IMR-90 (cell line): ENCODE measurements at regions not wholly inside any gene's neighbourhood (a gene's known extent, or its start where the extent isn't known, plus 50 kb on each side); places are given as distances from the start of the nearest gene placed in this dataset.

Source experiments
- ATAC-seq: fragments of 200-7000 bp; cut with Tn5 transposase; 2 replicates; pipeline ENCODE4 v1.9.1; 2020; ENCODE audit warnings: low read depth, mild to moderate bottlenecking, moderate library complexity
- BruUV-seq: library from RNA; stranded (reverse); fragments of 400-500 nt; replicated peaks from 2 replicates; lab custom pipeline; 2021; lab: Mats Ljungman, UMichigan
- CTCF ChIA-PET: fragments of 300-600 bp; formaldehyde crosslinking; extraction: SDS; loops from one replicate; lab custom pipeline; 2021; ENCODE audit warnings: antibody characterized with exemption; lab: Yijun Ruan, JAX
- POLR2A ChIA-PET: fragments of 300-600 bp; sonication (Branson Sonifier 250); formaldehyde crosslinking; loops from one replicate; lab custom pipeline; 2022; ENCODE audit warnings: antibody characterized with exemption; ENCODE audit not compliant: unreplicated experiment; lab: Charles Lee
- DNase-seq: peaks from one replicate; pipeline ENCODE4 v3.0.0; 2013
- H2AFZ ChIP-seq: replicated peaks from 2 replicates; pipeline ENCODE3; 2013; ENCODE audit warnings: low read length, mild to moderate bottlenecking; ENCODE audit not compliant: poor library complexity
- H2AK5ac ChIP-seq: 2 replicates; pipeline ENCODE4 v1.6.1; 2013; ENCODE audit warnings: low read depth, low read length, inconsistent platforms
- H2AK9ac ChIP-seq: replicated peaks from 2 replicates; pipeline ENCODE3; 2013; ENCODE audit warnings: mild to moderate bottlenecking, low read depth, low read length, moderate library complexity; ENCODE audit not compliant: poor library complexity
- H2BK120ac ChIP-seq: 2 replicates; pipeline ENCODE4 v1.6.1; 2013; ENCODE audit warnings: low read depth, low read length, inconsistent platforms
- H2BK15ac ChIP-seq: 3 replicates; pipeline ENCODE4 v1.6.1; 2013; ENCODE audit warnings: low read depth, low read length, inconsistent platforms
- H2BK20ac ChIP-seq: 2 replicates; pipeline ENCODE4 v1.6.1; 2013; ENCODE audit warnings: low read depth, mild to moderate bottlenecking, inconsistent platforms, low read length, moderate library complexity
- H2BK5ac ChIP-seq: 2 replicates; pipeline ENCODE4 v1.6.1; 2013; ENCODE audit warnings: mild to moderate bottlenecking, low read depth, low read length, inconsistent platforms; ENCODE audit not compliant: poor library complexity, severe bottlenecking
- H3K14ac ChIP-seq: replicated peaks from 2 replicates; pipeline ENCODE4 v1.6.1; 2013; ENCODE audit warnings: low read depth, low read length, inconsistent platforms
- H3K18ac ChIP-seq: 2 replicates; pipeline ENCODE4 v1.6.1; 2013; ENCODE audit warnings: low read depth, low read length, control low read depth
- H3K23ac ChIP-seq: 2 replicates; pipeline ENCODE4 v1.6.1; 2013; ENCODE audit warnings: low read depth, low read length, inconsistent platforms
- H3K27ac ChIP-seq: 2 replicates; pipeline ENCODE4 v1.5.1; 2013; ENCODE audit warnings: mild to moderate bottlenecking, control low read depth, low read length; ENCODE audit not compliant: insufficient read depth
- H3K27me3 ChIP-seq: 2 replicates; pipeline ENCODE4 v1.6.1; 2013; ENCODE audit warnings: low read length; ENCODE audit not compliant: control insufficient read depth, insufficient read depth
- H3K36me3 ChIP-seq: 2 replicates; pipeline ENCODE4 v1.6.1; 2013; ENCODE audit warnings: low read length, mixed read lengths; ENCODE audit not compliant: control insufficient read depth, insufficient read depth
- H3K4ac ChIP-seq: 2 replicates; pipeline ENCODE4 v1.6.1; 2013; ENCODE audit warnings: low read depth, low read length, inconsistent platforms
- H3K4me1 ChIP-seq: 2 replicates; pipeline ENCODE4 v1.6.1; 2013; ENCODE audit warnings: low read length, mixed read lengths; ENCODE audit not compliant: control insufficient read depth, insufficient read depth
- H3K4me2 ChIP-seq: 2 replicates; pipeline ENCODE4 v1.6.1; 2013; ENCODE audit warnings: low read depth, mild to moderate bottlenecking, control low read depth, low read length, moderate library complexity
- H3K4me3 ChIP-seq: 2 replicates; pipeline ENCODE4 v1.5.1; 2013; ENCODE audit warnings: low read depth, mild to moderate bottlenecking, control low read depth, low read length, moderate library complexity; ENCODE audit not compliant: insufficient read depth
- H3K56ac ChIP-seq: 2 replicates; pipeline ENCODE4 v1.6.1; 2013; ENCODE audit warnings: low read length, inconsistent platforms; ENCODE audit not compliant: insufficient read depth; ENCODE audit errors: extremely low read depth
- H3K79me1 ChIP-seq, 2 experiments: 2 replicates each; pipeline ENCODE4 v1.6.1; 2013; ENCODE audit warnings: low read length in 2 of 2, inconsistent platforms in 1 of 2, low read depth in 1 of 2
- H3K9ac ChIP-seq: 2 replicates; pipeline ENCODE4 v1.6.1; 2013; ENCODE audit warnings: low read depth, low read length, control low read depth
- H3K9me1 ChIP-seq: 2 replicates; pipeline ENCODE4 v1.6.1; 2013; ENCODE audit warnings: low read length, inconsistent platforms; ENCODE audit not compliant: insufficient read depth
- H3K9me3 ChIP-seq: 2 replicates; pipeline ENCODE4 v1.6.1; 2013; ENCODE audit warnings: low read length; ENCODE audit not compliant: control insufficient read depth, insufficient read depth
- H4K20me1 ChIP-seq: 2 replicates; pipeline ENCODE4 v1.6.1; 2013; ENCODE audit warnings: low read length, inconsistent platforms; ENCODE audit not compliant: insufficient read depth
- H4K5ac ChIP-seq: 2 replicates; pipeline ENCODE4 v1.6.1; 2013; ENCODE audit warnings: mild to moderate bottlenecking, low read depth, low read length, control low read depth
- H4K8ac ChIP-seq, 2 experiments: 2 replicates each; pipeline ENCODE4 v1.6.1; 2013; ENCODE audit warnings: low read depth in 2 of 2, low read length in 2 of 2, control low read depth in 1 of 2, inconsistent platforms in 1 of 2
- H4K91ac ChIP-seq: 2 replicates; pipeline ENCODE4 v1.6.1; 2013; ENCODE audit warnings: low read depth, low read length, inconsistent platforms; ENCODE audit not compliant: insufficient read depth
- BHLHE40 ChIP-seq: fragments of 150-350 bp; IDR thresholded peaks from 2 replicates; pipeline ENCODE4 v1.6.1; 2016; ENCODE audit warnings: mild to moderate bottlenecking, low read depth, low read length
- CEBPB ChIP-seq: IDR thresholded peaks from 2 replicates; pipeline ENCODE4 v1.6.1; 2012; ENCODE audit warnings: low read depth, low read length, improper control_type of control experiment
- FOS ChIP-seq: fragments of 150-350 bp; IDR thresholded peaks from 2 replicates; pipeline ENCODE4 v1.6.1; 2016; ENCODE audit warnings: low read depth, low read length
- MAFK ChIP-seq: IDR thresholded peaks from 2 replicates; pipeline ENCODE4 v1.6.1; 2012; ENCODE audit warnings: low read depth, low read length, improper control_type of control experiment
- MAZ ChIP-seq: IDR thresholded peaks from 2 replicates; pipeline ENCODE4 v1.6.1; 2012; ENCODE audit warnings: low read depth, mild to moderate bottlenecking, low read length, improper control_type of control experiment, moderate library complexity, borderline replicate concordance
- MXI1 ChIP-seq: IDR thresholded peaks from 2 replicates; pipeline ENCODE4 v1.6.1; 2012; ENCODE audit warnings: low read depth, mild to moderate bottlenecking, low read length, moderate library complexity, borderline replicate concordance
- NFE2L2 ChIP-seq: fragments of 150-350 bp; IDR thresholded peaks from 2 replicates; pipeline ENCODE4 v1.6.1; 2016; ENCODE audit warnings: low read depth, mild to moderate bottlenecking, low read length
- RAD21 ChIP-seq: IDR thresholded peaks from 2 replicates; pipeline ENCODE4 v1.6.1; 2012; ENCODE audit warnings: low read length, improper control_type of control experiment
- RCOR1 ChIP-seq: IDR thresholded peaks from 2 replicates; pipeline ENCODE4 v1.6.1; 2012; ENCODE audit warnings: mild to moderate bottlenecking, low read length, improper control_type of control experiment; ENCODE audit not compliant: insufficient replicate concordance
- RFX5 ChIP-seq: IDR thresholded peaks from 2 replicates; pipeline ENCODE4 v1.8.0; 2012; ENCODE audit warnings: low read depth, mild to moderate bottlenecking, low read length, moderate library complexity
- SMC3 ChIP-seq: fragments of 150-350 bp; IDR thresholded peaks from 2 replicates; pipeline ENCODE4 v1.6.1; 2016; ENCODE audit warnings: low read depth, mild to moderate bottlenecking, antibody characterized with exemption, low read length, moderate library complexity
- WGBS, 2 experiments: methylation state at CpG; one replicate each; pipeline versions ENCODE4 v1.1.5 to v1.1.7; 2013; ENCODE audit warnings: missing lambda C conversion rate in 2 of 2; ENCODE audit not compliant: insufficient read length in 1 of 2; ENCODE audit errors: extremely low coverage in 2 of 2; 5-methylcytosine and 5-hydroxymethylcytosine counted together
- dilution Hi-C: fragments of 300-500 bp; cut with HindIII; formaldehyde crosslinking; loops from one replicate; pipeline ENCODE4 v1.14.3; 2018; ENCODE audit warnings: low sequenced_read_pairs; ENCODE audit not compliant: unreplicated experiment
- in situ Hi-C: fragments of 300-500 bp; cut with MboI; formaldehyde crosslinking; loops from 3 replicates; pipeline ENCODE4 v1.14.3; 2019; ENCODE audit warnings: low sequenced_read_pairs, inconsistent platforms, mixed read lengths
- intact Hi-C: fragments of 100-400 bp; cut with micrococcal nuclease; formaldehyde crosslinking; loops from 2 replicates; pipeline ENCODE4 v1.10.0; 2022
- TF ChIP-seq, protein P1 (sequence below): conservative IDR thresholded peaks from 2 replicates; pipeline ENCODE4 v1.5.1; 2012; ENCODE audit warnings: mild to moderate bottlenecking, low read depth, low read length, improper control_type of control experiment
- TF ChIP-seq, protein P2 (sequence below): fragments of 150-350 bp; IDR thresholded peaks from 2 replicates; pipeline ENCODE4 v1.6.1; 2017; ENCODE audit warnings: mild to moderate bottlenecking, antibody characterized with exemption, low read length, low read depth

DNA sequence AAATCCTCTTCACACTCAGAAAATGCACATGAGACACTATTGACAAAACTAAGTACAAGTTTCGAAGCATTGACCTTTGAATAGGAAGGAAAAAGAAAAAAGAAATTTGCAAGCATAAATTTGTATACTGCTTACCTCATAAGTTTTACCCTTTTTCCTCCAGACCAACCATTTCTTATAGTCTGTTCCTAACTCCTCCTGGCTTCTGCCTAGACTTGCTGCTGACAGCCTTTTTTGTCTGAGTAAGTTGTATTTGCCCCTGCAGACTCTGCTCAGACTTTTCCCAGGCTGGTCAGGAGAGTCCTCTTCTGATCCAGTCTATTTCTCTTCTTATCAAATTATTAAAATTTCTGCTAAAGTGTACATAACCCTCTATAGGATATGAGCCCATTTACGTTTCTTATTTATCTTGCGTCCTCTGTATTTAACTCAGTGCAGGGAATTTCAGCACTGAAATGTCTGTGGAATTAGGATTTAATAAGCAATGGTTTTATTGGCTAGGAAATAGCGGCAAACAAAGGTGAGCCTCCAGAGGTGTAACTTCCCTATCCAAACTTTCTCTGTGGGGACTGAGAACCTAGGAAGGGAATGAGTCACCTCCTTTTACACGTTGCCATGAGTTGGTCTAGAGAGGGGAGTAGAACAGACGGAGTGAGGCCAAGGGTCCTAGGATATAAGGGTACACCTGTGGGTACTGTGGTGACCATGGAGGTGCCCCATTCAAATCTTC lies 207.1 kb upstream of the MARCKS start:
- no peak overlapping the region for H3K4me3 ChIP-seq
- H4K91ac ChIP-seq: no peak overlapping the region
- H2BK15ac ChIP-seq: no peak overlapping the region
- H3K36me3 ChIP-seq: no peaks in the 10 kb centered on the region
- in situ Hi-C loops (no loop called here), dilution Hi-C loops (no loop called here), intact Hi-C loops (no loop called here)
- H3K56ac ChIP-seq: no peak overlapping the region
- H2AK9ac ChIP-seq: no peak overlapping the region
- no TSS peak for BruUV-seq
- ChIA-PET CTCF (no interaction called here), POLR2A (no interaction called here)
- H4K20me1 ChIP-seq: peaks cover 4% of the 10 kb centered on the region; the same call in 1 of the 2 replicates
- H2AFZ ChIP-seq: no peak overlapping the region
- no peak overlapping the region for H3K4me2 ChIP-seq
- H3K23ac ChIP-seq: no peak overlapping the region
- ATAC-seq (no peak), DNase-seq (no peak)
- H4K5ac ChIP-seq: no peak overlapping the region
- no peak overlapping the region for H2BK120ac ChIP-seq
- TF ChIP-seq RFX5: no peak
- no peak for TF ChIP-seq SMC3
- TF ChIP-seq RAD21: no peak
- no peak for TF ChIP-seq MAZ
- no peak for TF ChIP-seq MAFK
- TF ChIP-seq, protein P1, sequence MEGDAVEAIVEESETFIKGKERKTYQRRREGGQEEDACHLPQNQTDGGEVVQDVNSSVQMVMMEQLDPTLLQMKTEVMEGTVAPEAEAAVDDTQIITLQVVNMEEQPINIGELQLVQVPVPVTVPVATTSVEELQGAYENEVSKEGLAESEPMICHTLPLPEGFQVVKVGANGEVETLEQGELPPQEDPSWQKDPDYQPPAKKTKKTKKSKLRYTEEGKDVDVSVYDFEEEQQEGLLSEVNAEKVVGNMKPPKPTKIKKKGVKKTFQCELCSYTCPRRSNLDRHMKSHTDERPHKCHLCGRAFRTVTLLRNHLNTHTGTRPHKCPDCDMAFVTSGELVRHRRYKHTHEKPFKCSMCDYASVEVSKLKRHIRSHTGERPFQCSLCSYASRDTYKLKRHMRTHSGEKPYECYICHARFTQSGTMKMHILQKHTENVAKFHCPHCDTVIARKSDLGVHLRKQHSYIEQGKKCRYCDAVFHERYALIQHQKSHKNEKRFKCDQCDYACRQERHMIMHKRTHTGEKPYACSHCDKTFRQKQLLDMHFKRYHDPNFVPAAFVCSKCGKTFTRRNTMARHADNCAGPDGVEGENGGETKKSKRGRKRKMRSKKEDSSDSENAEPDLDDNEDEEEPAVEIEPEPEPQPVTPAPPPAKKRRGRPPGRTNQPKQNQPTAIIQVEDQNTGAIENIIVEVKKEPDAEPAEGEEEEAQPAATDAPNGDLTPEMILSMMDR: no peak
- TF ChIP-seq NFE2L2: no peak
- no peak for TF ChIP-seq BHLHE40
- TF ChIP-seq, protein P2, sequence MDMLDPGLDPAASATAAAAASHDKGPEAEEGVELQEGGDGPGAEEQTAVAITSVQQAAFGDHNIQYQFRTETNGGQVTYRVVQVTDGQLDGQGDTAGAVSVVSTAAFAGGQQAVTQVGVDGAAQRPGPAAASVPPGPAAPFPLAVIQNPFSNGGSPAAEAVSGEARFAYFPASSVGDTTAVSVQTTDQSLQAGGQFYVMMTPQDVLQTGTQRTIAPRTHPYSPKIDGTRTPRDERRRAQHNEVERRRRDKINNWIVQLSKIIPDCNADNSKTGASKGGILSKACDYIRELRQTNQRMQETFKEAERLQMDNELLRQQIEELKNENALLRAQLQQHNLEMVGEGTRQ: no peak
- no peak for TF ChIP-seq FOS
- no peak for TF ChIP-seq CEBPB
- no peak for TF ChIP-seq RCOR1
- no peak for TF ChIP-seq MXI1
- no peaks in the 10 kb centered on the region; the same call in 1 of the 2 replicates for H3K27me3 ChIP-seq
- WGBS, 2 experiments: 100% methylated on average over 1 of the region's 6 CpGs; no CpG with 5 or more reads in 1 of the 2 experiments
- H3K4ac ChIP-seq: no peak overlapping the region
- H3K27ac ChIP-seq: no peak overlapping the region
- H2BK5ac ChIP-seq: no peak overlapping the region
- no peaks in the 10 kb centered on the region for H3K9me3 ChIP-seq
- H3K9ac ChIP-seq: no peak overlapping the region
- H3K79me1 ChIP-seq: no peaks in the 10 kb centered on the region
- H4K8ac ChIP-seq: no peak overlapping the region
- no peaks in the 10 kb centered on the region; the same call in 1 of the 2 replicates for H3K9me1 ChIP-seq
- no peak overlapping the region for H2AK5ac ChIP-seq
- peaks cover 2% of the 10 kb centered on the region; the same call in 1 of the 2 replicates for H3K4me1 ChIP-seq
- no peak overlapping the region for H3K14ac ChIP-seq
- no peak overlapping the region for H3K18ac ChIP-seq
- H2BK20ac ChIP-seq: no peak overlapping the region
